ENCODE measurements at regions not wholly inside any gene's neighbourhood (a gene's known extent, or its start where the extent isn't known, plus 50 kb on each side); places are given as distances from the start of the nearest gene placed in this dataset.

DNA sequence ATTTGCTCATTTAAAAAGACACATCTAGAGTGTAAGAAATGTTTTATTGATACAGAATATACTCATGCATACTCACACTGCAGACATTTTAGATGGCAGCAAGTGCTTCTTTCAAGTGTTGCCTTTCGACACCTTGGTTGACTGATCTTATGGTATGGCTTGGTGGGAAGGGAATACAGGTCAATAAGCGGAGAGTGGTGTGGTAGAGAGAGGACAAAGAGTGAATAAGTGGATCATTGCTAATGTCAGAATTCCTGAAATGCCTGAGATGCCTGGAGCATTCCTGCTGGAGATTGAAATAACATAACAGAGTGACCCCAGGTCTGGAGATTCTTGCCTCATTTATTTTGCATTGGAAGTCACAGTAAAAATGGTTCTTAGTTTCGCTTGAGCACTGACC is 76.7 kb downstream of the RND3 start:
- Histone ChIP-seq H3K4me1 (ENCODE audit: control insufficient read depth, insufficient read depth, low read length) (no peaks in the 10 kb centered on the region), H3K27me3 (ENCODE audit: control insufficient read depth, insufficient read depth, low read length) (no peaks in the 10 kb centered on the region), H3K27ac (ENCODE audit: low read length) (no peak overlapping the region), H3K36me3 (ENCODE audit: control insufficient read depth, insufficient read depth, low read length) (no peaks in the 10 kb centered on the region), H3K9me3 (ENCODE audit: control insufficient read depth, insufficient read depth, low read length) (peaks cover 13% of the 10 kb centered on the region), H3K4me3 (ENCODE audit: low read length) (no peak overlapping the region)
- Mint-ChIP-seq H3K9me3 (peaks cover 7 to 12% of the 10 kb centered on the region in 2 donors), H3K4me1 (no peaks in the 10 kb centered on the region), H3K27ac (no peak overlapping the region), H3K4me3 (no peak overlapping the region), H3K27me3 (ENCODE audit: low read depth in 2 of 2) (no peaks in the 10 kb centered on the region), H3K36me3 (no peaks in the 10 kb centered on the region)
- 89% methylated on average over 2 of the region's 3 CpGs for WGBS (ENCODE audit: insufficient coverage)
- intact Hi-C loops (cut with micrococcal nuclease) = no loop called here
- TF ChIP-seq, protein P1, sequence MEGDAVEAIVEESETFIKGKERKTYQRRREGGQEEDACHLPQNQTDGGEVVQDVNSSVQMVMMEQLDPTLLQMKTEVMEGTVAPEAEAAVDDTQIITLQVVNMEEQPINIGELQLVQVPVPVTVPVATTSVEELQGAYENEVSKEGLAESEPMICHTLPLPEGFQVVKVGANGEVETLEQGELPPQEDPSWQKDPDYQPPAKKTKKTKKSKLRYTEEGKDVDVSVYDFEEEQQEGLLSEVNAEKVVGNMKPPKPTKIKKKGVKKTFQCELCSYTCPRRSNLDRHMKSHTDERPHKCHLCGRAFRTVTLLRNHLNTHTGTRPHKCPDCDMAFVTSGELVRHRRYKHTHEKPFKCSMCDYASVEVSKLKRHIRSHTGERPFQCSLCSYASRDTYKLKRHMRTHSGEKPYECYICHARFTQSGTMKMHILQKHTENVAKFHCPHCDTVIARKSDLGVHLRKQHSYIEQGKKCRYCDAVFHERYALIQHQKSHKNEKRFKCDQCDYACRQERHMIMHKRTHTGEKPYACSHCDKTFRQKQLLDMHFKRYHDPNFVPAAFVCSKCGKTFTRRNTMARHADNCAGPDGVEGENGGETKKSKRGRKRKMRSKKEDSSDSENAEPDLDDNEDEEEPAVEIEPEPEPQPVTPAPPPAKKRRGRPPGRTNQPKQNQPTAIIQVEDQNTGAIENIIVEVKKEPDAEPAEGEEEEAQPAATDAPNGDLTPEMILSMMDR (IDR thresholded peaks at IDR 0.05) = no peak
- ATAC-seq = no peak
- DNase-seq = no peak

GRCh38 chr2:150409196-150409595 is 78.3 kb downstream of the RND3 start:
- intact Hi-C loops (cut with micrococcal nuclease) = no loop called here
- H3K9me3 Mint-ChIP-seq = peaks cover 7 to 12% of the 10 kb centered on the region in 2 donors

GRCh38 chr2:150404147-150404546 is 83.3 kb downstream of the RND3 start:
- Histone ChIP-seq H3K36me3 (ENCODE audit: control insufficient read depth, insufficient read depth, low read length) (no peaks in the 10 kb centered on the region), H3K4me1 (ENCODE audit: control insufficient read depth, insufficient read depth, low read length) (no peaks in the 10 kb centered on the region), H3K27ac (ENCODE audit: low read length) (no peak overlapping the region), H3K4me3 (ENCODE audit: low read length) (no peak overlapping the region), H3K27me3 (ENCODE audit: control insufficient read depth, insufficient read depth, low read length) (no peaks in the 10 kb centered on the region), H3K9me3 (ENCODE audit: control insufficient read depth, insufficient read depth, low read length) (peaks cover 7% of the 10 kb centered on the region)
- Mint-ChIP-seq H3K9me3 (peaks cover 5 to 9% of the 10 kb centered on the region in 2 donors), H3K4me3 (no peak overlapping the region), H3K27ac (no peak overlapping the region), H3K27me3 (ENCODE audit: low read depth in 2 of 2) (no peaks in the 10 kb centered on the region), H3K36me3 (no peaks in the 10 kb centered on the region), H3K4me1 (no peaks in the 10 kb centered on the region)
- ATAC-seq (no peak), DNase-seq (no peak)
- TF ChIP-seq, protein P1 (IDR thresholded peaks at IDR 0.05) = no peak
- intact Hi-C loops (cut with micrococcal nuclease) = no loop called here
- WGBS (ENCODE audit: insufficient coverage) = 92% methylated on average over 1 of the region's 3 CpGs

More at GRCh38 chr2:150409196-150409595, 78.3 kb downstream of the RND3 start:
- Mint-ChIP-seq H3K36me3 (no peaks in the 10 kb centered on the region), H3K4me1 (no peaks in the 10 kb centered on the region), H3K27me3 (ENCODE audit: low read depth in 2 of 2) (no peaks in the 10 kb centered on the region), H3K27ac (no peak overlapping the region), H3K4me3 (no peak overlapping the region)
- H3K9me3 ChIP-seq (ENCODE audit: control insufficient read depth, insufficient read depth, low read length) = peaks cover 13% of the 10 kb centered on the region
- ATAC-seq (no peak), DNase-seq (no peak)
- no peaks in the 10 kb centered on the region for H3K4me1 ChIP-seq (ENCODE audit: control insufficient read depth, insufficient read depth, low read length)
- no peaks in the 10 kb centered on the region for H3K36me3 ChIP-seq (ENCODE audit: control insufficient read depth, insufficient read depth, low read length)
- no peak overlapping the region for H3K4me3 ChIP-seq (ENCODE audit: low read length)
- WGBS (ENCODE audit: insufficient coverage) = 80% methylated on average over 1 of the region's 2 CpGs
- no peak overlapping the region for H3K27ac ChIP-seq (ENCODE audit: low read length)
- no peaks in the 10 kb centered on the region for H3K27me3 ChIP-seq (ENCODE audit: control insufficient read depth, insufficient read depth, low read length)
- TF ChIP-seq, protein P1 (IDR thresholded peaks at IDR 0.05) = no peak

DNA sequence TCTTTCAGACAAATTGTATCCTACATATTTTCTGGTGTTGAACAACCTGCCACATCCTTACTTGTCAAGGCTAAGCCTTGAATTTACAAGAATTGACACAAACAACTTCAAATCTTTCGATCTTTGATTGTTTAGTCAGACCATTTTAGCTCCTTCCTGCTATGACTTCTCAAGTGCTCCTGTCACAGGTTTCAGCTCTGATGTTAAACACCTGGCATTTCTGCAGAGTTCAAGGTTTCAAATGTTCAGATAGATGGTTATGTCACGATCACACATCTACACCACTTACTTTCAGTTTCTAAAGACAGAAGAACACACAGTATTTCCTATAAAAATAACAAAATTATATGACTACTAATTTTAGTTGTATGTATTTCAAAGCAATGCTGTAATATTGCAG is 84.0 kb downstream of the RND3 start:
- H3K27me3 ChIP-seq (ENCODE audit: control insufficient read depth, insufficient read depth, low read length) = no peaks in the 10 kb centered on the region
- intact Hi-C loops (cut with micrococcal nuclease) = no loop called here
- DNase-seq (no peak), ATAC-seq (no peak)
- TF ChIP-seq, protein P1 (IDR thresholded peaks at IDR 0.05) = no peak
- H3K27ac ChIP-seq (ENCODE audit: low read length) = no peak overlapping the region
- 58% methylated on average over 2 of the region's 2 CpGs for WGBS (ENCODE audit: insufficient coverage)
- H3K4me1 ChIP-seq (ENCODE audit: control insufficient read depth, insufficient read depth, low read length) = no peaks in the 10 kb centered on the region
- Mint-ChIP-seq H3K36me3 (no peaks in the 10 kb centered on the region), H3K27ac (no peak overlapping the region), H3K9me3 (peaks cover 9 to 14% of the 10 kb centered on the region in 2 donors), H3K4me3 (no peak overlapping the region), H3K4me1 (no peaks in the 10 kb centered on the region), H3K27me3 (ENCODE audit: low read depth in 2 of 2) (no peaks in the 10 kb centered on the region)
- peaks cover 7% of the 10 kb centered on the region for H3K9me3 ChIP-seq (ENCODE audit: control insufficient read depth, insufficient read depth, low read length)
- H3K36me3 ChIP-seq (ENCODE audit: control insufficient read depth, insufficient read depth, low read length) = no peaks in the 10 kb centered on the region
- no peak overlapping the region for H3K4me3 ChIP-seq (ENCODE audit: low read length)
